Activated CD4-positive, alpha-beta memory T cell treated with anti-CD3 and anti-CD28 coated beads, Interleukin-2, amount 10 ng/mL, durations not matched to agents 7 days and 5 days (primary cell): ENCODE measurements at regions not wholly inside any gene's neighbourhood (a gene's known extent, or its start where the extent isn't known, plus 50 kb on each side); places are given as distances from the start of the nearest gene placed in this dataset.

Experiments
- CTCF ChIA-PET: fragments of 350-600 bp; sonication (Branson Sonifier 250); formaldehyde crosslinking; loops from one replicate; lab custom pipeline; 2021; ENCODE audit warnings: antibody characterized with exemption, inconsistent platforms; lab: Charles Lee
- POLR2A ChIA-PET: fragments of 350-600 bp; sonication (Branson Sonifier 250); formaldehyde crosslinking; loops from one replicate; lab custom pipeline; 2021; ENCODE audit warnings: antibody characterized with exemption; lab: Charles Lee
- DNase-seq: peaks from one replicate; pipeline ENCODE4 v3.0.0-alpha.2; 2020
- H3K27ac Mint-ChIP-seq: one replicate; pipeline ENCODE4 v1.8.0; 2021; ENCODE audit warnings: mild to moderate bottlenecking, mixed read lengths
- H3K27me3 Mint-ChIP-seq: one replicate; pipeline ENCODE4 v1.8.0; 2021; ENCODE audit warnings: mixed read lengths
- H3K36me3 Mint-ChIP-seq: one replicate; pipeline ENCODE4 v1.8.0; 2021; ENCODE audit warnings: low read depth, mixed read lengths
- H3K4me1 Mint-ChIP-seq: one replicate; pipeline ENCODE4 v1.8.0; 2021; ENCODE audit warnings: mixed read lengths
- H3K4me3 Mint-ChIP-seq: one replicate; pipeline ENCODE4 v1.8.0; 2021; ENCODE audit warnings: mild to moderate bottlenecking, mixed read lengths
- H3K9me3 Mint-ChIP-seq: one replicate; pipeline ENCODE4 v1.8.0; 2021; ENCODE audit warnings: mixed read lengths

DNA sequence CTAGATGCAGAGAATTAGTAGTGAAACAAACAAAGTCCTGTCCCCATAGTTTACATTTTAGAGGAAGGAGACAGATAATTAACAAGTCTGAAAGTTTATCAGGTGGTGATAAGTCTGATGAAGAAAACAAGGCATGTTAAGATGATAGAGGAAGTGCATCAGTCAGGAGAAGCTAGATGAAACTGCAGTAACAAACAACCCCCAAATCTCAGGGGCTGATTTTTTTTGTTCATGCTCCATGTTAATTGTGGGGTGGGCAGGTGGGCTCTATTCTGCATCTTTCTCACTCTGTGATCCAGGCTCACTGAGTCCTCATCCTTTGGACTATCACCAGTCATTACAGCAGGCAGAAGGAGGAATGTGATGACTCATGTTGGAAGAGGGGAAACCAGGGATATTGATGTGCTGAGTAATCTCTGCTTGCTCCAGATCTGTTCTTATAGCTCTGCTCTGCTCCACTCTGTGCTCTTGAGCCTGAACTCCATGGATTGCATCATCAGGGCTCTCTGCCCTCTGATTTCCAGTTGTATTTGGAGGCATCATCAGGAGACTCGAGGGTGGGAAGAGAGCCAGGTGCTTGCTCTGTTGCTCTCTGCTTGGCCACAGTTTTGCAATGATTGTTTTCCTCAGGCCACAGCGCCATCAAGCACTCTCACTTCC lies 166.9 kb downstream of the IER5 start:
- ChIA-PET POLR2A (no interaction called here), CTCF (no interaction called here)
- DNase-seq, result no peak
- no peak overlapping the region for H3K27ac Mint-ChIP-seq
- H3K9me3 Mint-ChIP-seq, result peaks cover 4% of the 10 kb centered on the region
- no peaks in the 10 kb centered on the region for H3K4me1 Mint-ChIP-seq
- no peaks in the 10 kb centered on the region for H3K27me3 Mint-ChIP-seq
- H3K4me3 Mint-ChIP-seq, result no peak overlapping the region
- no peaks in the 10 kb centered on the region for H3K36me3 Mint-ChIP-seq

DNA sequence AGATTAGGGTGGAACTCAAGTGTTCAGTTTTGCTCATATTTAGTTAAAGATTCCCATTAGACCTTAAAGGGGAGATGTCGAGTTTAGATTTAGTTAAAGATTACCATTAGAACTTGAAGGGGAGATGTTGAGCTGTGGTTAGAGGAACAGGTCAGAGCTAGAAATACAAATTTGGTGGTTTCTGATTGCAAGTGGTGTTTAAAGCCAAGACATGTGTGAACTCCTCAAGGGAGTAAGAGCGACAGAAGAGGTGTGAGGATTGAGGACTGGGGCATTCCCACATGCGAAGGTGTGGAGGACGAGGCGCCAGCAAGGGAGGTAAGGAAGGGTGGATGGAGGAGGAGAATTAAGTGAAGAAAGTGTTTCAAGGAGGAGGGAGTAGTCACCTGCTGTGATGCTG lies 168.6 kb downstream of the IER5 start:
- DNase-seq, result no peak

DNA sequence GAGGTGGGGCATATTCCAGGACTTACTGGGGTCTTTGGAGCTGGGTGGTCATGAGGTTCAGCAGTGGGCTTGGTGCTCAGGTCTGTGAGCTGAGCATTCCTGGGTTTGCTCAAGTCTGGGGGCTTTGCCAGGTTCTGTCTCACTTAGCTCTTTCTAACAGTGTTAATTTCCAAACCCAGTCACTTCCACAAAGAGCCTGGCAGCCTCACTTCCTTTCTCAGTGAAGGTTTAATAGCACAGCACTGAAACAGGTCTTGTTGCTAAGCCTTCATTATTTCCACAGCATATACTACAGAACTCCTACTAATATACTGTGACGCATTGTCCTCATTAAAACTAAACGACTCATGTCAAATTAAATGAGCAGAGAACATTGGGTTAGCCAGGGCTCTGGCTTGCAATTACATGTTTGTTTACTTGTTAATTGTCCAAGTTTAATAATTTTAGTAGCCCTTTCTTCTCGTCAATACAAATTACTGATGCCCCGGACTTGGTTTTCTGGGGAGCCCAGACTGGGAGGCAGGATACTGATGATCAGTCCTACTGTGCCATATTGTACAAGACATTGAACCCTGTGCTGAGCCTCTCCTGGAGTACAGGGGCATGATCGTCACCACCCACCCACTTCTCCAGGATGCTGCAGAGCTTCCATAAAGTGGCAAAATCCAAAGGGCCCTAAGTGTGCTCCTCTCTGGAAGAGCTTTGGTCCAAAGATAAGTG lies 170.7 kb downstream of the IER5 start:
- Mint-ChIP-seq H3K27ac (no peak overlapping the region), H3K27me3 (peaks cover 2% of the 10 kb centered on the region), H3K36me3 (no peaks in the 10 kb centered on the region), H3K9me3 (peaks cover 4% of the 10 kb centered on the region), H3K4me1 (no peaks in the 10 kb centered on the region), H3K4me3 (no peak overlapping the region)
- DNase-seq, result no peak
- CTCF ChIA-PET, result interaction anchor here (0.6 kb wide), 1 partner anchor 54 kb away, joined by 4 read pairs; no protein-coding TSS in a partner anchor
- POLR2A ChIA-PET, result no interaction called here

More for the DNA sequence above, 168.6 kb downstream of the IER5 start:
- H3K27me3 Mint-ChIP-seq, result peaks cover 2% of the 10 kb centered on the region
- H3K27ac Mint-ChIP-seq, result no peak overlapping the region
- H3K9me3 Mint-ChIP-seq, result peaks cover 4% of the 10 kb centered on the region
- no peaks in the 10 kb centered on the region for H3K36me3 Mint-ChIP-seq
- ChIA-PET POLR2A (no interaction called here), CTCF (interaction anchor here (0.9 to 1.4 kb wide), 2 partner anchors 18 to 38 kb away, joined by 3 read pairs; no protein-coding TSS in a partner anchor)
- H3K4me3 Mint-ChIP-seq, result no peak overlapping the region
- no peaks in the 10 kb centered on the region for H3K4me1 Mint-ChIP-seq

GRCh38 chr1:181260271-181260670 lies 171.8 kb downstream of the IER5 start:
- H3K27me3 Mint-ChIP-seq, result peaks cover 2% of the 10 kb centered on the region
- ChIA-PET POLR2A (no interaction called here), CTCF (no interaction called here)
- no peak overlapping the region for H3K4me3 Mint-ChIP-seq
- DNase-seq, result no peak
- no peaks in the 10 kb centered on the region for H3K36me3 Mint-ChIP-seq
- H3K27ac Mint-ChIP-seq, result no peak overlapping the region
- H3K4me1 Mint-ChIP-seq, result no peaks in the 10 kb centered on the region
- H3K9me3 Mint-ChIP-seq, result no peaks in the 10 kb centered on the region

- H3K4me3 Mint-ChIP-seq, result no peak overlapping the region
- POLR2A ChIA-PET, result no interaction called here
- no peaks in the 10 kb centered on the region for H3K4me1 Mint-ChIP-seq
- no peaks in the 10 kb centered on the region for H3K9me3 Mint-ChIP-seq
- no peak overlapping the region for H3K27ac Mint-ChIP-seq
- CTCF ChIA-PET, result no interaction called here
- DNase-seq, result no peak
- no peaks in the 10 kb centered on the region for H3K36me3 Mint-ChIP-seq
- H3K27me3 Mint-ChIP-seq, result peaks cover 2% of the 10 kb centered on the region
Observed at GRCh38 chr1:181260994-181261393, 172.5 kb downstream of the IER5 start.

DNA sequence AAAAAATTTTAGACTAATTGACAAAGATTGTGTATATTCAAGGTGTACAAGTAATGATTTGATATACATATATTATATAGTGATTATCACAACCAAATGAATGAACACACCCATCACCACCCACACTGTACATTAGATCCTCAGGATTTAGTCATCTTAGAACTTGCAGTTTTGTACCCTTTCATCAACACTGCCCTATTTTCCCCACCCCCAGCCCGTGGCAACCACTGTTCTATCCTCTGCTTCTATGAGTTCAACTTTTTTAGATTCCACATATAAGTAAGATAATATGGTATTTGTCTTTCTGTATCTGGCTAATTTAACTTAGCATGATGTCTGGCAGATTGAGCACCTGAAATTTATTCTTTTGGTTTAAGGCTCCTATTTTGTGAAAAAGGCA lies 173.6 kb downstream of the IER5 start:
- Mint-ChIP-seq H3K4me3 (no peak overlapping the region), H3K27ac (no peak overlapping the region), H3K36me3 (no peaks in the 10 kb centered on the region), H3K4me1 (no peaks in the 10 kb centered on the region), H3K27me3 (peaks cover 3% of the 10 kb centered on the region), H3K9me3 (no peaks in the 10 kb centered on the region)
- POLR2A ChIA-PET, result no interaction called here
- no peak for DNase-seq
- CTCF ChIA-PET, result no interaction called here

DNA sequence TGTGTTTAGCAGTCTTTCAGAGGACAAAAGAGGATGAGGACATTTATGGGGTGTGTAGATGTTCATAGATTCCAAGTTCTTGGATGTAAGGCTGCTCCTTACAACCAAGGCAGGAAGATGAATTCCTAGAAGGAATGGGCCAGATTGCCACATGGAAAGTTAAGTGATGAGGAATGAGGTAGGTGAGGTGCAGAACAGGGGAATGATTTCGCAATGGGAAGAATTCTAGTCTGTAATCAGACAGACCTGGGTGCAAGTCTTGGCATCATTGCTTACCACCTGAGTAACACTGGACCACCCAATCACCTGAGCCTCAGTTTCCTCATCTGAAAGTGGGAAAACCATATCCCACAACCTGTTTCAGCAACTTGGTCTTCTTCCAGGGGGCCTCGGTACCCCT lies 174.9 kb downstream of the IER5 start:
- H3K27ac Mint-ChIP-seq, result no peak overlapping the region
- CTCF ChIA-PET, result no interaction called here
- H3K9me3 Mint-ChIP-seq, result no peaks in the 10 kb centered on the region
- POLR2A ChIA-PET, result no interaction called here
- no peaks in the 10 kb centered on the region for H3K36me3 Mint-ChIP-seq
- peaks cover 3% of the 10 kb centered on the region for H3K27me3 Mint-ChIP-seq
- no peak for DNase-seq
- no peak overlapping the region for H3K4me3 Mint-ChIP-seq
- H3K4me1 Mint-ChIP-seq, result no peaks in the 10 kb centered on the region

DNA sequence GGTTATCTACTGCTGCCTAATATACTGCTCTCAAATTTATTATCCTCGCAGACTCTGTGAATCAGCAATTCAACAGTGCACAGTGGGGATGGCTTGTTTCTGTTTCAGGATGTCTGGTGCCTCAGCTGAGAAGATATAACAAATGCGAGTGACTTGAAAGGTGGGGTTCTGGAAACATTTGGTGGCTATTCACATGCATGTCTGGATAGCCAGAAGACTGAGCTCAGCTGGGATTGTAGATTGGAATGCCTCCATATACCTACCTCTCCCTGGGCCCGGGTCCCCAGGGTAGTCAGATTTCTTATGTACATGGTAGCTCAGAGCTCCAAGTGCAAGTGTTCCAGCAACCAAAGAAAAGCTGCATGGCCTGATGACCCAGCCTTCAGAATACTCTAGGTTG lies 176.3 kb downstream of the IER5 start:
- Mint-ChIP-seq H3K27ac (no peak overlapping the region), H3K27me3 (peaks cover 6% of the 10 kb centered on the region), H3K36me3 (no peaks in the 10 kb centered on the region), H3K4me1 (no peaks in the 10 kb centered on the region), H3K4me3 (no peak overlapping the region), H3K9me3 (no peaks in the 10 kb centered on the region)
- no peak for DNase-seq
- CTCF ChIA-PET, result no interaction called here
- POLR2A ChIA-PET, result no interaction called here

DNA sequence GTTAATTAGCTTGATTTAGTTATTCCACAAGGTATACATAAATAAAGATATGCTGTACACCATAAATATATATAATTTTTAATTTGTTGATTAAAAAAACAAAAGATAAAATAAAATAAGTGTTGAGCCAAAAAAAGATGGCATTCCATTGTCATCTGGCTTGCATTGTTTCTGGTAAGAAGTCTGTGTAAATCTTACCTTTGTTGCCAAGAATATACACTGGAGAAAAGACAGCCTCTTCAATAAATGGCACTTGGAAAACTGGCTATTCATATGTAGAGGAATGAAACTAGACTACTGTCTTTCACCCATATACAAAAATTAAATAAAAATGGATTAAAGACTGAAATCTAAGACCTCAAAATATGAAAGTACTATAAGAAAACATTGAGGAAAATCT lies 196.5 kb downstream of the IER5 start:
- H3K4me3 Mint-ChIP-seq, result no peak overlapping the region
- CTCF ChIA-PET, result no interaction called here

GRCh38 chr1:181295217-181295616 lies 188.1 kb upstream of the CACNA1E start:
- H3K4me3 Mint-ChIP-seq, result no peak overlapping the region
- POLR2A ChIA-PET, result no interaction called here
- H3K4me1 Mint-ChIP-seq, result no peaks in the 10 kb centered on the region
- H3K36me3 Mint-ChIP-seq, result no peaks in the 10 kb centered on the region
- CTCF ChIA-PET, result no interaction called here
- H3K27me3 Mint-ChIP-seq, result peaks cover 7% of the 10 kb centered on the region
- no peak for DNase-seq
- H3K27ac Mint-ChIP-seq, result no peak overlapping the region
- no peaks in the 10 kb centered on the region for H3K9me3 Mint-ChIP-seq

More for the DNA sequence above, 196.5 kb downstream of the IER5 start:
- H3K27ac Mint-ChIP-seq, result no peak overlapping the region
- H3K36me3 Mint-ChIP-seq, result no peaks in the 10 kb centered on the region
- peaks cover 16% of the 10 kb centered on the region for H3K9me3 Mint-ChIP-seq
- no peaks in the 10 kb centered on the region for H3K4me1 Mint-ChIP-seq
- DNase-seq, result no peak
- POLR2A ChIA-PET, result no interaction called here
- peaks cover 17% of the 10 kb centered on the region for H3K27me3 Mint-ChIP-seq

- Mint-ChIP-seq H3K27me3 (peaks cover 7% of the 10 kb centered on the region), H3K9me3 (no peaks in the 10 kb centered on the region), H3K4me3 (no peak overlapping the region), H3K4me1 (no peaks in the 10 kb centered on the region), H3K36me3 (no peaks in the 10 kb centered on the region), H3K27ac (no peak overlapping the region)
- ChIA-PET CTCF (no interaction called here), POLR2A (no interaction called here)
- no peak for DNase-seq
Observed at GRCh38 chr1:181296180-181296579, 187.1 kb upstream of the CACNA1E start.

DNA sequence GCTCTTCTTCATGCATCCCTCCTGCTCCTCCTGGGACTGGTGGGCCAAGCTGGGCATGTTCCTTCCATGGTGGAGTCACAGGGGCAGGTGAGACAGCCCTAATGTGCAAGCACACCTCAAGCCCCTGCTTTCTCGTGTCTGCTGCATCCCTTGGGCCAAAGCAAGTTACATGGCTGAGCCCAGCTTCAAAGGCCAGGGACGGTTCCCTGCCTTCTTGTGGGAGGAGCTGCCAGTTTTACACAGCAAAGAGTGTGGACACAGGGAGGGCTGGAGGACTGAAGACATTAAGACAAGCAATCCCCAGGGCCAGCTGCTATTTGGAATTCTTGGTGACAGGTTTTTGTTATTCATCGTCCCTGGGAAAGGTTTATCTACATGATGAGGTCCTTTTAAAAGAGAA lies 175.2 kb upstream of the CACNA1E start:
- Mint-ChIP-seq H3K4me3 (no peak overlapping the region), H3K36me3 (no peaks in the 10 kb centered on the region), H3K9me3 (no peaks in the 10 kb centered on the region), H3K27me3 (peaks cover 22% of the 10 kb centered on the region), H3K27ac (no peak overlapping the region), H3K4me1 (no peaks in the 10 kb centered on the region)
- no peak for DNase-seq
- ChIA-PET CTCF (no interaction called here), POLR2A (interaction anchor here (0.8 kb wide), 1 partner anchor 112 kb away, joined by 3 read pairs; no protein-coding TSS in a partner anchor)

DNA sequence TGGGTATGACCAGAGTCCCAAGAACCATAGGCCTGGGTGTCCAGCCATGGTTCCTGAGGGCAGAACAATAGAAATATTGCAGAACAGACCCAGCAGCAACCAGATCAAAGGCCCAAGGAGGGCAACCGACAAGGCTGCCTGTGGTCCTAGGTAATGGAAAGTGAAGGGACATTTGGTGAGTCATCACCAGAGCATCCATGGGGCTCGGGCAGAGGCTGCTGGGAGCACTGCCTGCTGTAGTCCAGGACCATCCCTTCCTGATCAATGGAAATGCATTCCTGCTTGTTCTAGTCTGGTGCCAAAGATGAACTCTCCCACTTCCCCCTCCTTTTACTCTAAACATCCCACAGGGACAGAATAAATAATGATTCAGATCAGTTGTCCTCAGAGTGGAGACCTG lies 172.8 kb upstream of the CACNA1E start:
- POLR2A ChIA-PET, result no interaction called here
- no peaks in the 10 kb centered on the region for H3K36me3 Mint-ChIP-seq
- CTCF ChIA-PET, result no interaction called here
- H3K4me1 Mint-ChIP-seq, result no peaks in the 10 kb centered on the region
- H3K27ac Mint-ChIP-seq, result no peak overlapping the region
- no peaks in the 10 kb centered on the region for H3K9me3 Mint-ChIP-seq
- DNase-seq, result no peak
- no peak overlapping the region for H3K4me3 Mint-ChIP-seq
- H3K27me3 Mint-ChIP-seq, result peaks cover 27% of the 10 kb centered on the region

- ChIA-PET POLR2A (no interaction called here), CTCF (interaction anchor here (0.6 to 1.2 kb wide), 2 partner anchors 54 to 112 kb away, joined by 3 to 4 read pairs; no protein-coding TSS in a partner anchor)
- H3K27ac Mint-ChIP-seq, result no peak overlapping the region
- no peaks in the 10 kb centered on the region for H3K9me3 Mint-ChIP-seq
- peaks cover 3% of the 10 kb centered on the region for H3K4me1 Mint-ChIP-seq
- peaks cover 48% of the 10 kb centered on the region for H3K27me3 Mint-ChIP-seq
- no peak overlapping the region for H3K4me3 Mint-ChIP-seq
- DNase-seq, result no peak
- H3K36me3 Mint-ChIP-seq, result no peaks in the 10 kb centered on the region
Observed at GRCh38 chr1:181312946-181313345, 170.4 kb upstream of the CACNA1E start.
